ENCODE measurements at regions not wholly inside any gene's neighbourhood (a gene's known extent, or its start where the extent isn't known, plus 50 kb on each side); places are given as distances from the start of the nearest gene placed in this dataset.
"Not testable (repeated sequence)": the region's sequence is repeated elsewhere in the genome, so short reads cannot be mapped to it uniquely, and the experiment has no call there.

- Histone ChIP-seq H3K36me3 (no peaks in the 10 kb centered on the region), H3K4me1 (no peaks in the 10 kb centered on the region), H3K4me3 (no peak overlapping the region), H3K27ac (no peak overlapping the region), H3K9me3 (no peaks in the 10 kb centered on the region), H3K27me3 (peaks cover 0 to 40% (median 0%) of the 10 kb centered on the region in 3 donors)
- intact Hi-C loops (cut with DNase I) = no loop called here
- TF ChIP-seq POLR2A (IDR thresholded peaks at IDR 0.05) (no peak), CTCF (IDR thresholded peaks at IDR 0.05) (no peak), EP300 (IDR thresholded peaks at IDR 0.05) (no peak), POLR2AphosphoS5 (IDR thresholded peaks at IDR 0.05) (no peak)
- DNase-seq = no peak
- WGBS, 2 donors = 61 to 71% methylated on average over 14 of the region's 14 CpGs
Measured at GRCh38 chr17:36846410-36847292, 90.6 kb upstream of the LHX1 start.

GRCh38 chr17:36848008-36848902 lies 89.0 kb upstream of the LHX1 start:
- Histone ChIP-seq H3K9me3 (no peaks in the 10 kb centered on the region), H3K4me1 (no peaks in the 10 kb centered on the region), H3K27ac (no peak overlapping the region), H3K36me3 (no peaks in the 10 kb centered on the region), H3K27me3 (peaks cover 0 to 40% (median 0%) of the 10 kb centered on the region in 3 donors), H3K4me3 (no peak overlapping the region)
- intact Hi-C loops (cut with DNase I) = no loop called here
- DNase-seq = no peak
- TF ChIP-seq CTCF (IDR thresholded peaks at IDR 0.05) (no peak), POLR2A (IDR thresholded peaks at IDR 0.05) (no peak), POLR2AphosphoS5 (IDR thresholded peaks at IDR 0.05) (no peak), EP300 (IDR thresholded peaks at IDR 0.05) (no peak)
- 79 to 82% methylated on average over 10 of the region's 10 CpGs for WGBS, 2 donors

- H3K4me3 ChIP-seq; H3K9me3 ChIP-seq; H3K4me1 ChIP-seq; DNase-seq; H3K27ac ChIP-seq; H3K36me3 ChIP-seq; intact Hi-C loops (cut with DNase I): not testable (repeated sequence)
- 93% methylated on average over 9 of the region's 9 CpGs for WGBS, 2 donors
- peaks cover 0 to 37% (median 0%) of the 10 kb centered on the region in 3 donors for H3K27me3 ChIP-seq
Measured at GRCh38 chr17:36849020-36849419, 88.3 kb upstream of the LHX1 start.

- TF ChIP-seq CTCF (IDR thresholded peaks at IDR 0.05) (no peak), POLR2A (IDR thresholded peaks at IDR 0.05) (no peak), EP300 (IDR thresholded peaks at IDR 0.05) (no peak), POLR2AphosphoS5 (IDR thresholded peaks at IDR 0.05) (no peak)
- H3K27me3 ChIP-seq = peaks cover 0 to 30% (median 0%) of the 10 kb centered on the region in 3 donors
- no peaks in the 10 kb centered on the region for H3K36me3 ChIP-seq
- intact Hi-C loops (cut with DNase I) = no loop called here
- H3K27ac ChIP-seq = no peak overlapping the region
- H3K9me3 ChIP-seq = no peaks in the 10 kb centered on the region
- no peak for DNase-seq
- H3K4me3 ChIP-seq = no peak overlapping the region
- no peaks in the 10 kb centered on the region for H3K4me1 ChIP-seq
- WGBS, 2 donors = 54 to 66% methylated on average over 9 of the region's 9 CpGs
Measured at GRCh38 chr17:36849871-36850348, 87.4 kb upstream of the LHX1 start.

GRCh38 chr17:36850790-36851189 lies 86.5 kb upstream of the LHX1 start:
- no peak for TF ChIP-seq POLR2A (IDR thresholded peaks at IDR 0.05)
- no peak for TF ChIP-seq EP300 (IDR thresholded peaks at IDR 0.05)
- TF ChIP-seq CTCF (IDR thresholded peaks at IDR 0.05) = no peak
- no peak for TF ChIP-seq POLR2AphosphoS5 (IDR thresholded peaks at IDR 0.05)
- H3K27ac ChIP-seq = no peak overlapping the region
- no peak for DNase-seq
- H3K27me3 ChIP-seq = peaks cover 0 to 37% (median 0%) of the 10 kb centered on the region in 3 donors
- H3K36me3 ChIP-seq = no peaks in the 10 kb centered on the region
- no peaks in the 10 kb centered on the region for H3K9me3 ChIP-seq
- no peaks in the 10 kb centered on the region for H3K4me1 ChIP-seq
- H3K4me3 ChIP-seq = no peak overlapping the region
- 85 to 87% methylated on average over 5 of the region's 5 CpGs for WGBS, 2 donors
- intact Hi-C loops (cut with DNase I) = no loop called here
